K562 (cell line): ENCODE measurements at regions not wholly inside any gene's neighbourhood (a gene's known extent, or its start where the extent isn't known, plus 50 kb on each side); places are given as distances from the start of the nearest gene placed in this dataset.

Experiments
- ARID1B ChIP-seq: fragments of 450-650 bp; IDR thresholded peaks from 2 replicates; pipeline ENCODE4 v1.6.1; 2016; ENCODE audit warnings: antibody characterized with exemption, mild to moderate bottlenecking, inconsistent platforms
- MAZ ChIP-seq, 2 experiments: fragments of 450-650 bp in 1 of 2; sonication (generic) in 1 of 2; formaldehyde crosslinking; IDR thresholded peaks in 1 of 2; conservative IDR thresholded peaks in 1 of 2; 2 replicates each; pipeline versions ENCODE4 v1.4.0 to v1.5.0; 2020; ENCODE audit warnings: mild to moderate bottlenecking in 1 of 2, missing genetic modification reagents in 1 of 2
- TCF7L2 ChIP-seq: fragments of 150-350 bp; IDR thresholded peaks from 2 replicates; pipeline ENCODE4 v1.6.1; 2016; ENCODE audit warnings: low read depth, mild to moderate bottlenecking, low read length, moderate library complexity
- ZBED1 ChIP-seq: IDR thresholded peaks from 2 replicates; pipeline ENCODE4 v1.6.1; 2014
- TF ChIP-seq, protein P1 (sequence below): sonication (generic); formaldehyde crosslinking; IDR thresholded peaks from 2 replicates; pipeline ENCODE4 v1.8.1; 2022; ENCODE audit warnings: missing genetic modification reagents

DNA sequence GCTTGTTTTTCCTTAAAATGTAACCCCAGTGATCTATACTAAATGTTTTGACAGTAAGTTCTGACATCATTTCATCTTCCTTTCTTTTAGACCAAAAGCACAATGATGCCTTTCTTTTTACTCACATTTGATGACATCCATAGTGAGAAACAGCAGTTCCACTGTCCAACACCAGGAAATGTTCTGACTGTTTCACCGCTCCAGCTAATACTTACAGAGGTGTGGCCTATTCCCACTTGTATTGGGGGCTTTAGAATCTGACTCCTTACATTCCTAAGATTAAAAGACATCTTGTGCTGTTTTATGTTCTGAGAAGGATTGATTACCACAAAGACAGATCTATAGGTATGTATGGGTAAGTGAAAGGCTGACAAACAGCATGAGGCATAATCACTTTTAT is 1018.2 kb upstream of the PRMT6 start:
- no peak for TF ChIP-seq MAZ (CRISPR knock-in tag; conservative IDR thresholded peaks at IDR 0.05 in 1 of 2, IDR thresholded peaks at IDR 0.05 in 1 of 2)
- TF ChIP-seq ARID1B: no peak
- TF ChIP-seq, protein P1, sequence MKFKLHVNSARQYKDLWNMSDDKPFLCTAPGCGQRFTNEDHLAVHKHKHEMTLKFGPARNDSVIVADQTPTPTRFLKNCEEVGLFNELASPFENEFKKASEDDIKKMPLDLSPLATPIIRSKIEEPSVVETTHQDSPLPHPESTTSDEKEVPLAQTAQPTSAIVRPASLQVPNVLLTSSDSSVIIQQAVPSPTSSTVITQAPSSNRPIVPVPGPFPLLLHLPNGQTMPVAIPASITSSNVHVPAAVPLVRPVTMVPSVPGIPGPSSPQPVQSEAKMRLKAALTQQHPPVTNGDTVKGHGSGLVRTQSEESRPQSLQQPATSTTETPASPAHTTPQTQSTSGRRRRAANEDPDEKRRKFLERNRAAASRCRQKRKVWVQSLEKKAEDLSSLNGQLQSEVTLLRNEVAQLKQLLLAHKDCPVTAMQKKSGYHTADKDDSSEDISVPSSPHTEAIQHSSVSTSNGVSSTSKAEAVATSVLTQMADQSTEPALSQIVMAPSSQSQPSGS (CRISPR knock-in tag): no peak
- TF ChIP-seq ZBED1: no peak
- no peak for TF ChIP-seq TCF7L2
